Nephron (organoid): ENCODE measurements at regions not wholly inside any gene's neighbourhood (a gene's known extent, or its start where the extent isn't known, plus 50 kb on each side); places are given as distances from the start of the nearest gene placed in this dataset.

Experiments used
- H3K27ac Mint-ChIP-seq, 3 experiments: 2 replicates each; pipeline ENCODE4 v1.8.0; 2020; ENCODE audit warnings: mixed read lengths in 3 of 3, mild to moderate bottlenecking in 2 of 3, moderate library complexity in 1 of 3
- H3K27me3 Mint-ChIP-seq: 2 replicates; pipeline ENCODE4 v1.8.0; 2021; ENCODE audit warnings: low read depth, mild to moderate bottlenecking, moderate library complexity, mixed read lengths
- H3K36me3 Mint-ChIP-seq: 2 replicates; pipeline ENCODE4 v1.8.0; 2020; ENCODE audit warnings: low read depth, mixed read lengths
- H3K4me1 Mint-ChIP-seq: 2 replicates; pipeline ENCODE4 v1.8.0; 2020; ENCODE audit warnings: mixed read lengths
- H3K4me3 Mint-ChIP-seq, 3 experiments: 2 replicates each; pipeline ENCODE4 v1.8.0; 2020; ENCODE audit warnings: mild to moderate bottlenecking in 3 of 3, mixed read lengths in 3 of 3, moderate library complexity in 2 of 3
- H3K9me3 Mint-ChIP-seq: 2 replicates; pipeline ENCODE4 v1.8.0; 2020; ENCODE audit warnings: mixed read lengths
- CTCF ChIP-seq, 3 experiments: fragments of 200-600 bp; sonication (generic); IDR thresholded peaks; one replicate each; pipeline ENCODE4 v1.5.0; 2021; ENCODE audit warnings: antibody characterized with exemption in 3 of 3; ENCODE audit not compliant: unreplicated experiment in 3 of 3

DNA sequence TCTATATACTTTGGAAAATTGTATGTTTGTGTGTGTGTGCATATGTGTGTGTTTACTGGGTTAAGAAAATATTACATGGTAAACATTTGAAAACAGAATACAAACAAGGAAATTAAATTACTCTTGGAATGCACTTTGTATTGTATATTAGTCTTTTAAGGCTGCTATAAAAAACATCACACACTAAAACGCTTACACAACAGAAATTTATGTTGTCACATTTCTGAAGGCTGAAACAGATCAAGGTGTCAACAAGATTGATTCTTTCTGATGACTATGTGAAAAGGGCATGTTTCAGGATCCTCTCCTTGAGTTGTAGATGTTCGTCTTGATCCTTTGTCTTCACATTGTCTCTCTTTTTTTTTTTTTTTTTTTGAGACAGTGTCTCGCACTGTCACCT lies 149.1 kb upstream of the CNTN5 start:
- no peak for TF ChIP-seq CTCF (IDR thresholded peaks at IDR 0.05; ENCODE audit: unreplicated experiment in 3 of 3)

DNA sequence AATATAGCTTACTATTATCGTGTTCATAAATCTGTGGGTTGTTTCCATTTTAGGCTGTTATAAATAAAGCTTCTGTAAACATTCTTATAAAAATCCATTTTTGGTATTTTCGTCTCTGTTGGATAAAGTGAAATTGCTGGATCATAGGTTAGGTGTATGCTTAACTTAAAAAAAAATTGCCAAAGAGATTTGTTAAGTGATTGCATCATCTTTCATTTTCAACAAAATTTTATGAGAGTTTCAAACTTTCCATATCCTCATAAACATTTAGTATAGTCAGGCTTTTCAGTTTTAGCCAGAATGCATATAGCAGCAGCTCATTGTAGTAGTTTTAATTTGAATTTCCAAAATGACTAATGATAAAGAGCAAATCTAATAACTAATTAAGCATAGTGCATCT lies 146.7 kb upstream of the CNTN5 start:
- Mint-ChIP-seq H3K4me3 (no peak overlapping the region), H3K9me3 (no peaks in the 10 kb centered on the region), H3K36me3 (no peaks in the 10 kb centered on the region), H3K27ac (no peak overlapping the region), H3K4me1 (no peaks in the 10 kb centered on the region), H3K27me3 (no peaks in the 10 kb centered on the region)
- no peak for TF ChIP-seq CTCF (IDR thresholded peaks at IDR 0.05; ENCODE audit: unreplicated experiment in 3 of 3)

More for the DNA sequence above, 149.1 kb upstream of the CNTN5 start:
- Mint-ChIP-seq H3K36me3 (no peaks in the 10 kb centered on the region), H3K4me1 (no peaks in the 10 kb centered on the region), H3K9me3 (no peaks in the 10 kb centered on the region), H3K4me3 (no peak overlapping the region), H3K27ac (no peak overlapping the region), H3K27me3 (no peaks in the 10 kb centered on the region)

GRCh38 chr11:98895936-98896335 lies 124.8 kb upstream of the CNTN5 start:
- Mint-ChIP-seq H3K4me1 (no peaks in the 10 kb centered on the region), H3K27ac (no peak overlapping the region), H3K9me3 (peaks cover 6% of the 10 kb centered on the region), H3K36me3 (no peaks in the 10 kb centered on the region), H3K27me3 (no peaks in the 10 kb centered on the region), H3K4me3 (no peak overlapping the region)
- TF ChIP-seq CTCF (IDR thresholded peaks at IDR 0.05; ENCODE audit: unreplicated experiment in 3 of 3): no peak

DNA sequence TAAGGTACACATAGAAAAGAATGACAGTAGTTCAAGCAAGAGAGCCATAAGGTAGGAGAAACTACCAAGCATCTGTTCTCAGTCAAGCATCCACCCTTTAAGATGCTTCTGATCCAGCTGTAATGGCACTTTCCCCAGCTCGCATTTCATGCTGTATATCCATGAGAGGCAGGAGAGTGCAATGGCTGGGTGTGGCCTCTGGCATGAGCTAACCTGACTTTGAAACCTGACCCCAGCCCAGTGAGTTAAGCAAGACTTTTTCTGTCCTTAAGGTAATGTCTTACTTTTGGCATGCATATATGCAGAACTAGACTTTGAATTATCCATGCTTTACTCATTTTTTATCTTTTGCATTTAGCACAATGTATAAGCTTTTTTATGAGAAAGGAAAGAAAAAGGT lies 79.8 kb upstream of the CNTN5 start:
- Mint-ChIP-seq H3K4me1 (no peaks in the 10 kb centered on the region), H3K9me3 (no peaks in the 10 kb centered on the region), H3K27ac (no peak overlapping the region), H3K4me3 (no peak overlapping the region), H3K36me3 (no peaks in the 10 kb centered on the region), H3K27me3 (no peaks in the 10 kb centered on the region)
- no peak for TF ChIP-seq CTCF (IDR thresholded peaks at IDR 0.05; ENCODE audit: unreplicated experiment in 3 of 3)

DNA sequence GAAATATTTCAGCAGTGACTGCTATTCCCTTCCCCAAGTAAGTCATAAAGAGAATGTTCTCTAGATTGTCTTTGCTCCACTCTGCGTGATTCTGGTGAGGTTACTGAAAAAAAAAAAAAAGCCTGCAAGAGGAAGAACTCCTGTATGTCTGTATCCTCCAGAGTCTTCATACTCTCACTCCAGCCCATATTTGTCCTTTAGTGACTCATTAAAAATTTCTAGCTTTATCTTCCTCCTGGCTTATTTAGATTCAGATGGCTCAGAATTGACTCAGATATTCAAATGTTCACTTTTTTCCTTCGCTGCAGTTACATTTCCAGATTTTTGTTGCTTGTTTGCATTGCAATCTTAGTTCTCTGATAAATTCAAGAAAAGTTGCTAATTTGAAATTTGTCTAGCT lies 76.3 kb upstream of the CNTN5 start:
- Mint-ChIP-seq H3K4me3 (no peak overlapping the region), H3K9me3 (no peaks in the 10 kb centered on the region), H3K27ac (no peak overlapping the region), H3K36me3 (no peaks in the 10 kb centered on the region), H3K27me3 (no peaks in the 10 kb centered on the region), H3K4me1 (no peaks in the 10 kb centered on the region)
- no peak for TF ChIP-seq CTCF (IDR thresholded peaks at IDR 0.05; ENCODE audit: unreplicated experiment in 3 of 3)

DNA sequence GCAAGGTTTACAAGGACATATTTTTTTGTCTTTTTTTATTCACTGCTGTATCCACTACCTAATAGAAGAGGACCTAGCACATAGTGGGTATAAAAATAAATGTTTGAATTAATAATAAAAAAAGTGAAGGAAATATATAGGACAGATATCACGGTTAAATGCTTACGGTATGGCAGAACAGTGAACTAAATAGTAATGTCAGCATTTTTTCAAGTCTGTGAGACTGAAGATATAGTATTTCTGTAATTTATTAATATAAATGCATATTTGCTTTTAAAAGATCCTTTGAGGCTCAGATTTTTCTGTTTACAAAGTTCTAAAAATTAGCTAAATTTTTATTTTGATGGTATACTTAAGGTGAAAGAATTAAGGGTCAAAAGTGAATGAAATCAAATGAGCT lies 68.6 kb upstream of the CNTN5 start:
- Mint-ChIP-seq H3K9me3 (no peaks in the 10 kb centered on the region), H3K4me3 (no peak overlapping the region), H3K27ac (no peak overlapping the region), H3K27me3 (no peaks in the 10 kb centered on the region), H3K4me1 (no peaks in the 10 kb centered on the region), H3K36me3 (no peaks in the 10 kb centered on the region)
- no peak for TF ChIP-seq CTCF (IDR thresholded peaks at IDR 0.05; ENCODE audit: unreplicated experiment in 3 of 3)
